ENCODE measurements at regions not wholly inside any gene's neighbourhood (a gene's known extent, or its start where the extent isn't known, plus 50 kb on each side); places are given as distances from the start of the nearest gene placed in this dataset.

GRCh38 chr12:124717318-124717717 lies 146.3 kb downstream of the SCARB1 start:
- FAIRE-seq (no peak), DNase-seq (ENCODE audit: low read depth, low spot score) (no peak)
- H3K4me1 ChIP-seq (ENCODE audit: control insufficient read depth, extremely low read depth, insufficient read depth, low read length) = peaks cover 36% of the 10 kb centered on the region
- no peak overlapping the region for H3K27ac ChIP-seq (ENCODE audit: control insufficient read depth, insufficient read depth, low read length)
- H3K9ac ChIP-seq (ENCODE audit: control insufficient read depth, extremely low read depth, insufficient read depth, low read length) = no peak overlapping the region
- no peak overlapping the region for H3K4me3 ChIP-seq (ENCODE audit: control insufficient read depth in 2 of 3, extremely low read depth in 1 of 3, insufficient read depth in 2 of 3, low read depth in 1 of 3, low read length in 3 of 3)
- H3K27me3 ChIP-seq (ENCODE audit: control insufficient read depth, extremely low read depth, insufficient read depth, low read length) = no peaks in the 10 kb centered on the region
- H3K79me2 ChIP-seq (ENCODE audit: control insufficient read depth, insufficient read depth, low read length) = no peaks in the 10 kb centered on the region
- dilution Hi-C loops (cut with MboI; ENCODE audit: extremely low pct_ligation_motif_present, low sequenced_read_pairs) = no loop called here
- no peaks in the 10 kb centered on the region for H3K9me3 ChIP-seq (ENCODE audit: control insufficient read depth, low read depth, low read length)
- no peaks in the 10 kb centered on the region for H4K20me1 ChIP-seq (ENCODE audit: control insufficient read depth, extremely low read depth, insufficient read depth, low read length)
- H2AFZ ChIP-seq (ENCODE audit: control insufficient read depth, low read length) = no peak overlapping the region
- TF ChIP-seq EZH2 (IDR thresholded peaks at IDR 0.05; ENCODE audit: low read length) = no peak
- no peak for TF ChIP-seq CTCF (optimal IDR thresholded peaks at IDR 0.05 in 1 of 3, IDR thresholded peaks at IDR 0.05 in 1 of 3, conservative IDR thresholded peaks at IDR 0.05 in 1 of 3; ENCODE audit: extremely low read depth in 1 of 3, insufficient read depth in 2 of 3, low read length in 3 of 3)
- no peaks in the 10 kb centered on the region for H3K9me1 ChIP-seq (ENCODE audit: control insufficient read depth, extremely low read depth, insufficient read depth, low read length)
- no peaks in the 10 kb centered on the region for H3K36me3 ChIP-seq (ENCODE audit: control insufficient read depth in 2 of 2, extremely low read depth in 1 of 2, insufficient read depth in 2 of 2, low read length in 2 of 2)
- no peak overlapping the region for H3K4me2 ChIP-seq (ENCODE audit: control insufficient read depth, extremely low read depth, insufficient read depth, low read depth, low read length)

GRCh38 chr12:124716208-124717130 lies 147.2 kb downstream of the SCARB1 start:
- Histone ChIP-seq H3K79me2 (ENCODE audit: control insufficient read depth, insufficient read depth, low read length) (no peaks in the 10 kb centered on the region), H3K27me3 (ENCODE audit: control insufficient read depth, extremely low read depth, insufficient read depth, low read length) (no peaks in the 10 kb centered on the region), H3K4me1 (ENCODE audit: control insufficient read depth, extremely low read depth, insufficient read depth, low read length) (peaks cover 36% of the 10 kb centered on the region), H3K9me1 (ENCODE audit: control insufficient read depth, extremely low read depth, insufficient read depth, low read length) (no peaks in the 10 kb centered on the region), H3K4me3 (ENCODE audit: control insufficient read depth in 2 of 3, extremely low read depth in 1 of 3, insufficient read depth in 2 of 3, low read depth in 1 of 3, low read length in 3 of 3) (no peak overlapping the region), H3K9me3 (ENCODE audit: control insufficient read depth, low read depth, low read length) (no peaks in the 10 kb centered on the region), H4K20me1 (ENCODE audit: control insufficient read depth, extremely low read depth, insufficient read depth, low read length) (no peaks in the 10 kb centered on the region), H3K36me3 (ENCODE audit: control insufficient read depth in 2 of 2, extremely low read depth in 1 of 2, insufficient read depth in 2 of 2, low read length in 2 of 2) (no peaks in the 10 kb centered on the region), H3K9ac (ENCODE audit: control insufficient read depth, extremely low read depth, insufficient read depth, low read length) (peak overlapping the region; percentile 8), H3K4me2 (ENCODE audit: control insufficient read depth, extremely low read depth, insufficient read depth, low read depth, low read length) (no peak overlapping the region), H3K27ac (ENCODE audit: control insufficient read depth, insufficient read depth, low read length) (no peak overlapping the region), H2AFZ (ENCODE audit: control insufficient read depth, low read length) (no peak overlapping the region)
- TF ChIP-seq EZH2 (IDR thresholded peaks at IDR 0.05; ENCODE audit: low read length) (no peak), CTCF (optimal IDR thresholded peaks at IDR 0.05 in 1 of 3, IDR thresholded peaks at IDR 0.05 in 1 of 3, conservative IDR thresholded peaks at IDR 0.05 in 1 of 3; ENCODE audit: extremely low read depth in 1 of 3, insufficient read depth in 2 of 3, low read length in 3 of 3) (peak; percentile 65 to 86 (median 66))
- dilution Hi-C loops (cut with MboI; ENCODE audit: extremely low pct_ligation_motif_present, low sequenced_read_pairs) = no loop called here
- FAIRE-seq (peak; percentile 55), DNase-seq (ENCODE audit: low read depth, low spot score) (no peak)
